Kidney epithelial cell (primary cell): ENCODE measurements at regions not wholly inside any gene's neighbourhood (a gene's known extent, or its start where the extent isn't known, plus 50 kb on each side); places are given as distances from the start of the nearest gene placed in this dataset.

Experiments
- DNase-seq: peaks from one replicate; pipeline ENCODE4 v3.0.0-alpha.2; 2010; ENCODE audit warnings: low read depth
- H3K27me3 ChIP-seq: 2 replicates; pipeline ENCODE4 v1.6.0; 2011; ENCODE audit warnings: low read length; ENCODE audit not compliant: control insufficient read depth, insufficient read depth
- H3K36me3 ChIP-seq: 2 replicates; pipeline ENCODE4 v1.5.1; 2011; ENCODE audit warnings: low read length; ENCODE audit not compliant: control insufficient read depth, insufficient read depth
- H3K4me3 ChIP-seq: 2 replicates; pipeline ENCODE4 v1.5.1; 2011; ENCODE audit warnings: low read depth, mild to moderate bottlenecking, control low read depth, low read length
- TF ChIP-seq, protein P1 (sequence below): IDR thresholded peaks from 2 replicates; pipeline ENCODE4 v1.5.1; 2011; ENCODE audit warnings: mild to moderate bottlenecking, moderate library complexity, low read length, control low read depth, inconsistent platforms; ENCODE audit not compliant: insufficient read depth, poor library complexity, severe bottlenecking

DNA sequence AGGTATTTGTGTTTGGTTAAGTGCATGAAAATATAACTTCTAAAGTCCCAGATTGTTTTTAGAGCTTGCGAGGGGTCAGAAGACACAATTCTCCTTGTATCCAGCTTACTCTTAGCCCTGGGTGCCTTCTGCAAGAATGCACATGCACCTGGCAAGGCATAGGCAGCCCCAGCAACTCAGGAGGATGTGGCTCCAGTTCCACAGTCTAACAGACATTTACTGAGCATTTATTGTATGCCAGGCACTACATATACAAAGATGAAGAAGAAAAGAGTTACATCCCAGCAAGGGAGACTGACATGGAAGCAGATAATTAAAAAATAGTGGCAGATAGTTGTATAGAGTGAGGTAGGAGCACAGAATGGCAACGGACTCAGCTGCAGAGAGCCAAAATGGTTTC lies 101.1 kb upstream of the FRY start:
- TF ChIP-seq, protein P1, sequence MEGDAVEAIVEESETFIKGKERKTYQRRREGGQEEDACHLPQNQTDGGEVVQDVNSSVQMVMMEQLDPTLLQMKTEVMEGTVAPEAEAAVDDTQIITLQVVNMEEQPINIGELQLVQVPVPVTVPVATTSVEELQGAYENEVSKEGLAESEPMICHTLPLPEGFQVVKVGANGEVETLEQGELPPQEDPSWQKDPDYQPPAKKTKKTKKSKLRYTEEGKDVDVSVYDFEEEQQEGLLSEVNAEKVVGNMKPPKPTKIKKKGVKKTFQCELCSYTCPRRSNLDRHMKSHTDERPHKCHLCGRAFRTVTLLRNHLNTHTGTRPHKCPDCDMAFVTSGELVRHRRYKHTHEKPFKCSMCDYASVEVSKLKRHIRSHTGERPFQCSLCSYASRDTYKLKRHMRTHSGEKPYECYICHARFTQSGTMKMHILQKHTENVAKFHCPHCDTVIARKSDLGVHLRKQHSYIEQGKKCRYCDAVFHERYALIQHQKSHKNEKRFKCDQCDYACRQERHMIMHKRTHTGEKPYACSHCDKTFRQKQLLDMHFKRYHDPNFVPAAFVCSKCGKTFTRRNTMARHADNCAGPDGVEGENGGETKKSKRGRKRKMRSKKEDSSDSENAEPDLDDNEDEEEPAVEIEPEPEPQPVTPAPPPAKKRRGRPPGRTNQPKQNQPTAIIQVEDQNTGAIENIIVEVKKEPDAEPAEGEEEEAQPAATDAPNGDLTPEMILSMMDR: no peak
- Histone ChIP-seq H3K27me3 (no peaks in the 10 kb centered on the region), H3K4me3 (no peak overlapping the region), H3K36me3 (no peaks in the 10 kb centered on the region)
- DNase-seq: no peak

DNA sequence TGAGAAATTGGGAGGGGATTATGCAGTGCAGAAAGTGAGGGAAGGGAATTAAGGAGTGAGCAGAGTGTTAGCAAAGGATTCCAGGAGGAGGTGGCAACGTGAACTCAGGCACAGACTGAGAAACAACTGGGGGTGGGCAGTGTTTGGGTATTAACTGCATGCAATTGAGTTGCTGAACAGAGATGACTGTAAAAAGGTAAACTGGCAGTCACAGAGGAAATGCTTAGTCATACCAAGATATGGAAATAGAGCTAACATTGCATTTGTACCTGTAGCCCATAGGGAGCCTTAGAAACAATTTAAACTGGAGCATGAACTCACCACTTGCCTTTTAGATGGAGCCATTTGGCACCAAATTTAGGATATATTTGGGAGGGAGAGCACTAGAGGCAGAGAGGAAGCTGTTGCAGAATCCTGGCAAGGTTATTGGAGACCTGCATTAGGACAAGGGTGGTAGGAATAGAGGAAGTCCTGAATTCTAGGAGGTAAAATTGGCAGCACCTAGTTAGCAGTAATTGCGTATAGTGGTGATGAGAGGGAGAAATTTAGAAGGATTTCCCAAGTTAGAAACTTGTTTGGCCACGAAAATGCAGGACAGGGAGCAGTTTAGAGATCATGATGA lies 100.6 kb upstream of the FRY start:
- no peaks in the 10 kb centered on the region for H3K36me3 ChIP-seq
- H3K27me3 ChIP-seq: no peaks in the 10 kb centered on the region
- no peak for DNase-seq
- no peak overlapping the region for H3K4me3 ChIP-seq
- TF ChIP-seq, protein P1: no peak

- no peaks in the 10 kb centered on the region for H3K36me3 ChIP-seq
- TF ChIP-seq, protein P1: no peak
- H3K27me3 ChIP-seq: no peaks in the 10 kb centered on the region
- no peak overlapping the region for H3K4me3 ChIP-seq
- DNase-seq: no peak
Observed at GRCh38 chr13:31937436-31937835, 94.1 kb upstream of the FRY start.

DNA sequence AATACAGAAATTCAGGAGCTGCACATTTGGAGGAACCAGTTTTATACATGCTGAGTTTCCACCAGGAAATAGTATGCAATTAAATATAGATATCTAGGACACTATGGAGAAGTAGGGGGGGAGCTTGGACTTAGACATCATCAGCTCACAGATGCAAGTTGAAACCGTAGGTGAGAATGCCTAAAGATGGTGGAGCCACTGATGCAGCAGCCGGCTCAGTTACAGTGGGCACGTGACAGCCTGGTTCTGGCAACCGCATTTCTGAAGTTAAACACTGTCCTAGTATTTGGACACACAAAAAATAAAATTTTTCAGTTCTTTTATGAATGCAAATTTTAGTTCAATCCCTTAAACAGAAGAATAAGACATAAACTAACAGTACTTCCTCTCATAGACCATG lies 91.5 kb upstream of the FRY start:
- Histone ChIP-seq H3K27me3 (no peaks in the 10 kb centered on the region), H3K36me3 (no peaks in the 10 kb centered on the region)
- DNase-seq: no peak

GRCh38 chr13:31943591-31943990 lies 88.0 kb upstream of the FRY start:
- TF ChIP-seq, protein P1: no peak
- DNase-seq: no peak
- Histone ChIP-seq H3K27me3 (no peaks in the 10 kb centered on the region), H3K4me3 (no peak overlapping the region), H3K36me3 (no peaks in the 10 kb centered on the region)

More for the DNA sequence above, 91.5 kb upstream of the FRY start:
- no peak overlapping the region for H3K4me3 ChIP-seq
- TF ChIP-seq, protein P1: no peak
